Cardiac fibroblast (primary cell): ENCODE measurements at regions not wholly inside any gene's neighbourhood (a gene's known extent, or its start where the extent isn't known, plus 50 kb on each side); places are given as distances from the start of the nearest gene placed in this dataset.

ENCODE experiments used
- DNase-seq, 2 donors: peaks; one replicate each; pipeline versions ENCODE4 v3.0.0 to v3.0.0-alpha.2; 2010; ENCODE audit warnings: low read depth in 2 of 2
- H3K4me3 ChIP-seq, 2 donors: replicated peaks in 1 of 2; 1 replicate in 1 of 2; 2 replicates in 1 of 2; pipeline ENCODE4 v1.5.1; 2011; ENCODE audit warnings: low read depth in 2 of 2, low read length in 2 of 2, mild to moderate bottlenecking in 2 of 2, moderate library complexity in 1 of 2
- TF ChIP-seq, protein P1 (sequence below): IDR thresholded peaks from one replicate; pipeline ENCODE4 v1.5.1; 2011; ENCODE audit warnings: low read depth, mild to moderate bottlenecking, low read length, inconsistent platforms

DNA sequence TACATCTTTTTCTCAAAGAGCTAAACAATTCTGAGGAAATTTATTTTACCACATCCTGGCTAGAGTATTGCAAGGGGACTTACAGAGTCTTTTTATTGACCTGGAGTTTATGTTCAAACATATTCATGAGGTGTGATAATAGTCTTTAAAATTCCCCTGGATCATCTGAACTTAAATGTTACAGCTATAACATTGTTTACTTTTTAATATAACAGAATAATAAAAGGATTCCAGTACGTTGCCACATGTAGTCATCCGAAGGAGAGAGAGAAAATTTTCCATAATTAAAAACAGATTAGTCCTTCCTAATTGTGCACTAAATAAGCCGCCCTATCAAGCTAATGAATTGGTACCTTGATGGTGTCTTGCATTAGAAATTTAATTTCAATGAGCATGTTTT, 765.4 kb upstream of the MAP3K7 start:
- no peak overlapping the region for H3K4me3 ChIP-seq
- DNase-seq: no peak
- TF ChIP-seq, protein P1, sequence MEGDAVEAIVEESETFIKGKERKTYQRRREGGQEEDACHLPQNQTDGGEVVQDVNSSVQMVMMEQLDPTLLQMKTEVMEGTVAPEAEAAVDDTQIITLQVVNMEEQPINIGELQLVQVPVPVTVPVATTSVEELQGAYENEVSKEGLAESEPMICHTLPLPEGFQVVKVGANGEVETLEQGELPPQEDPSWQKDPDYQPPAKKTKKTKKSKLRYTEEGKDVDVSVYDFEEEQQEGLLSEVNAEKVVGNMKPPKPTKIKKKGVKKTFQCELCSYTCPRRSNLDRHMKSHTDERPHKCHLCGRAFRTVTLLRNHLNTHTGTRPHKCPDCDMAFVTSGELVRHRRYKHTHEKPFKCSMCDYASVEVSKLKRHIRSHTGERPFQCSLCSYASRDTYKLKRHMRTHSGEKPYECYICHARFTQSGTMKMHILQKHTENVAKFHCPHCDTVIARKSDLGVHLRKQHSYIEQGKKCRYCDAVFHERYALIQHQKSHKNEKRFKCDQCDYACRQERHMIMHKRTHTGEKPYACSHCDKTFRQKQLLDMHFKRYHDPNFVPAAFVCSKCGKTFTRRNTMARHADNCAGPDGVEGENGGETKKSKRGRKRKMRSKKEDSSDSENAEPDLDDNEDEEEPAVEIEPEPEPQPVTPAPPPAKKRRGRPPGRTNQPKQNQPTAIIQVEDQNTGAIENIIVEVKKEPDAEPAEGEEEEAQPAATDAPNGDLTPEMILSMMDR: no peak

DNA sequence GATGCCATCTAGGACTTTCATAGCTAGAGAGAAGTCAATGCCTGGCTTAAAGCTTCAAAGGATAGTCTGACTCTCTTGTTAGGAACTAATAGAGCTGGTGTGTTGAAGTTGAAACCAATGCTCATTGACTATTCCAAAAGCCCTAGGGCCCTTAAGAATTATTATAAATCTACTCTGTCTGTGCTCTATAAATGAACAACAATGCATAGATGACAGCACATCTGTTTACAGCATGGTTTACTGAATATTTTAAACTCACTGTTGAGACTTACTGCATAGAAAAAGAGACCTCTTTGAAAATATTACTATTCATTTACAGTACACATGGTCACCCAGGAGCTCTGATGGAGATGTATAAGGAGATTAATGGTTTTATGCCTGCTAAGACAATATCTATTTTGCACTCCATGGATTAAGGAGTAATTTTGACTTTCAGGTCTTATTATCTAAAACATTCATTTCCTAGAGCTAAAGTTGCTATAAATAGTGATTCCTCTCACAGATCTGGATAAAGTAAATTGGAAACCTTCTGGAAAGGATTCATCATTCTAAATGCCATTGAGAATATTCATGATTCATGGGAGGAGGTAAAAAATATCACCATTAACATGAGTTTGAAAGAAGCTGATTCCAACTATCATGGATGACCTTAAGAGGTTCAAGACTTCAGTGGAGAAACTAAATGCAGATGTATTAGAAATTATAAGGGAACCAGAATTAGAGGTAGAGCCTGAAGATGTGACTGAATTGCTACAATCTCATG, 763.5 kb upstream of the MAP3K7 start:
- no peak for DNase-seq

DNA sequence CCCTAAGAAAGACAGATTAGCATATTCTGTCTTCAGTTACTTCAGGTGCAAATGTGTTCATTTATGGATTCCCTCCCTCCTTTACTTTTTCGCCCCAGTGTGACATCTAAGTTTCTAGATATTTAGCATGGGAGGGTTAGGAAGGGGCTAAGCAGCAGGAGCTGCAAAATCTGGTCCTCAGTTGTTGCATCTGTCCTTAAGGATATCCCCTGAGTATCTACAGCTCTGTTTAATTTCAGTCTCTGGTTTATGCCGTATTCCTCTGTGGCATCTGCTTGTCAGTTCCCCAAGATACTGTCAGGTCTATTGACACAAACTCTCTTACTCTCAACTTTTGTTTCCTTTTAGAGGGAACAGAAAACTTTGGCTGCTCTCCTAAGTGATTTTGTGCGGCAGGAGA, 754.6 kb upstream of the MAP3K7 start:
- no peak overlapping the region for H3K4me3 ChIP-seq
- DNase-seq: no peak
- TF ChIP-seq, protein P1: no peak

More for the DNA sequence above, 763.5 kb upstream of the MAP3K7 start:
- no peak overlapping the region for H3K4me3 ChIP-seq
- TF ChIP-seq, protein P1: no peak

DNA sequence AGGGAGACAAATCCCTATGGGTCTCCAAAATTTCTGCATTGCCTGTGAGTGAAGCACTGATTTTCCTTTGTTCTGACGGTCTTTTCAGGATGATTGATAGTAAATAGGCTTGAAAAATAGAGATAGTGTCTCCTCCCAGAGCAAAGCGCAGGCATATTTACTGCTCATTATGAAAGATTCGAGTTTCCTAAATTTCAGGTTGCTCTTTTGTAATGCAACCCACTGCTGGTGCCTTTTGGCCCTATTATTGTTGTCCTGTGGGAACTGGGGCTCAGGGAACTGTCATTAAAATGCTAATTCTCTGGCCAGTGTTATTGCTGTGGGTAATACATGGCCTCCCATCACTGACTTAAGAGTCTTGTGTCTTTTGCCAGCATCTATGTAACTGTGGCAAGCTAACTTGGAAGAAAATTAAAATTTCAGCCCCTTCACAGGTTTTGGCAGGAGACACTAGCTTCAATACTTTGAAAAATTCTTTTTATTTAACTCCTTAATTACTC, 754.1 kb upstream of the MAP3K7 start:
- DNase-seq: no peak
- TF ChIP-seq, protein P1: no peak
- no peak overlapping the region for H3K4me3 ChIP-seq

DNA sequence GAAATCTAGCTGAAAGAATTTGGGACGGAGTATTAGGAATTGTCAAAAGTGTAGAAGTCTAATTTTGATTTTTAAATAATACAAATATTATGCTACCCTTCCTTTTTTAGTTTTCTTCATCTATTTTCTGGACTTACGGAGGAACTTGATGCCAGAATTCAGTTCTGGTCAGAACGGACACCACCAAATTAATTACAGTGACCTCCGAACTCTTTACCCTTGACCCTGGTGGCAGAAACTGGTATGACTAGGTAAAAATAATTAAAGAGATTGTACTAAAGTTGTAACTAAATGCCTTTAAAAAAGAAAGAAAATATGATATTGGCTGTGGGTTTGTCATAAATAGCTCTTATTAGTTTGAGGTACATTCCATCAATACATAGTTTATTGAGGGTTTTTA, 751.1 kb upstream of the MAP3K7 start:
- H3K4me3 ChIP-seq: no peak overlapping the region
- no peak for DNase-seq
- TF ChIP-seq, protein P1: peak; percentile 16

DNA sequence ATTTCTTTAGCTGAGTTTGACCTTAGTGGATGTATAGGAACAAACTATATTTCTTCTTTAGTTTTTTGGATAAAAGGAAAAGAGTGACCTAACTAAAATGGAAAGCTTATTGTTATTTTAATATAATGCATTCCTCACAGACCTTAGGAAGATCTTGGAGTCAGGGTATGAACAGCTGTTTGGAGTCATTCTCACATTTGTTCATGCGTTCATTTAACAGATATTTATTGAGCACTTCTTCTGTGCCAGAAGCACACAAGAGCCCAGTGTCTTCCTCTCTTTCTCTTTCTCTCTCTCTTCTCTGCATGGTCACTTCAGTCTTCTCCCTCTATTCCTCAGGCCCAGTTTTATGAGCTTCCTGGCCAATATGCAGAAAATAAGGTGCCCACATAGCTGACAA, 744.0 kb upstream of the MAP3K7 start:
- no peak overlapping the region for H3K4me3 ChIP-seq
- no peak for DNase-seq
- TF ChIP-seq, protein P1: no peak
